Nephron (organoid): ENCODE measurements at regions not wholly inside any gene's neighbourhood (a gene's known extent, or its start where the extent isn't known, plus 50 kb on each side); places are given as distances from the start of the nearest gene placed in this dataset.

Experiments used
- H3K27ac Mint-ChIP-seq, 3 experiments: 2 replicates each; pipeline ENCODE4 v1.8.0; 2020; ENCODE audit warnings: mixed read lengths in 3 of 3, mild to moderate bottlenecking in 2 of 3, moderate library complexity in 1 of 3
- H3K27me3 Mint-ChIP-seq: 2 replicates; pipeline ENCODE4 v1.8.0; 2021; ENCODE audit warnings: low read depth, mild to moderate bottlenecking, moderate library complexity, mixed read lengths
- H3K36me3 Mint-ChIP-seq: 2 replicates; pipeline ENCODE4 v1.8.0; 2020; ENCODE audit warnings: low read depth, mixed read lengths
- H3K4me1 Mint-ChIP-seq: 2 replicates; pipeline ENCODE4 v1.8.0; 2020; ENCODE audit warnings: mixed read lengths
- H3K4me3 Mint-ChIP-seq, 3 experiments: 2 replicates each; pipeline ENCODE4 v1.8.0; 2020; ENCODE audit warnings: mild to moderate bottlenecking in 3 of 3, mixed read lengths in 3 of 3, moderate library complexity in 2 of 3
- H3K9me3 Mint-ChIP-seq: 2 replicates; pipeline ENCODE4 v1.8.0; 2020; ENCODE audit warnings: mixed read lengths
- TF ChIP-seq, protein P1 (sequence below), 3 experiments: fragments of 200-600 bp; sonication (generic); IDR thresholded peaks; one replicate each; pipeline ENCODE4 v1.5.0; 2021; ENCODE audit warnings: antibody characterized with exemption in 3 of 3; ENCODE audit not compliant: unreplicated experiment in 3 of 3

DNA sequence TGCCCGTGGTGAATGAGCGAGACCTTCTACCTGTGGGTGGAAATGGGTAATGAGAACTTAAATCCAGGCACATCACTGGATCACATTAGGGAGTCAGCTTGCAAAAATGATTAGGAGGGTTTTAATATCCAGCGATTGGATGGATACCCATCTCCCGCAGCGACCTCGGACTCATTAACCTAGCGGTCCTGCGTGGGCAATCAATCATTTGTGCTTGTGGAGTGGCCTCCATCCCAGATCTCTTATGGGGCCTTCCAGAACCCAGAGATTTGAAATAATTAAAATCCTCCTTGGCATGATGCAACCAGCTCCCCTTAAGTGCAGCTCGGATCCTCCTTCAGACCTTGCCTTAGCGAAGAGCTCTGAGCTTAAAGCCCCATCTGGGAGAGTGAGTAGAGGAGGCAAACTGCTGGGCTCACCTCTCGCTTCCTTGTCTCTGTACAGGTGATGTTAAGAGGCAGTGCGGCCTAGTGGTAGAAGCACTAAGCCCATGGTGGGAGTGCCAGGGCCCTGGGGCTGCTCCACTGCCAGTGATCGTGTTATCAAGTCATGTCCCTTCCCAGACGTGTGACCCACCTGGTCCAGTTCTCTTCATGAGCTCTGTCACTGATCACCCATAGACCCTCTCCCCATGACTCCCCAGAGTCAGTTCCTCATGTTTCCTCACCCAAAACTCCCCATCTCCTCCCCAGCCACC, 285.2 kb upstream of the TLE3 start:
- TF ChIP-seq, protein P1, sequence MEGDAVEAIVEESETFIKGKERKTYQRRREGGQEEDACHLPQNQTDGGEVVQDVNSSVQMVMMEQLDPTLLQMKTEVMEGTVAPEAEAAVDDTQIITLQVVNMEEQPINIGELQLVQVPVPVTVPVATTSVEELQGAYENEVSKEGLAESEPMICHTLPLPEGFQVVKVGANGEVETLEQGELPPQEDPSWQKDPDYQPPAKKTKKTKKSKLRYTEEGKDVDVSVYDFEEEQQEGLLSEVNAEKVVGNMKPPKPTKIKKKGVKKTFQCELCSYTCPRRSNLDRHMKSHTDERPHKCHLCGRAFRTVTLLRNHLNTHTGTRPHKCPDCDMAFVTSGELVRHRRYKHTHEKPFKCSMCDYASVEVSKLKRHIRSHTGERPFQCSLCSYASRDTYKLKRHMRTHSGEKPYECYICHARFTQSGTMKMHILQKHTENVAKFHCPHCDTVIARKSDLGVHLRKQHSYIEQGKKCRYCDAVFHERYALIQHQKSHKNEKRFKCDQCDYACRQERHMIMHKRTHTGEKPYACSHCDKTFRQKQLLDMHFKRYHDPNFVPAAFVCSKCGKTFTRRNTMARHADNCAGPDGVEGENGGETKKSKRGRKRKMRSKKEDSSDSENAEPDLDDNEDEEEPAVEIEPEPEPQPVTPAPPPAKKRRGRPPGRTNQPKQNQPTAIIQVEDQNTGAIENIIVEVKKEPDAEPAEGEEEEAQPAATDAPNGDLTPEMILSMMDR (IDR thresholded peaks at IDR 0.05; ENCODE audit: unreplicated experiment in 3 of 3) = no peak
- Mint-ChIP-seq H3K36me3 (peaks cover 4% of the 10 kb centered on the region), H3K4me1 (peaks cover 24% of the 10 kb centered on the region), H3K4me3 (no peak overlapping the region), H3K27me3 (peaks cover 40% of the 10 kb centered on the region), H3K9me3 (peaks cover 9% of the 10 kb centered on the region), H3K27ac (no peak overlapping the region)

DNA sequence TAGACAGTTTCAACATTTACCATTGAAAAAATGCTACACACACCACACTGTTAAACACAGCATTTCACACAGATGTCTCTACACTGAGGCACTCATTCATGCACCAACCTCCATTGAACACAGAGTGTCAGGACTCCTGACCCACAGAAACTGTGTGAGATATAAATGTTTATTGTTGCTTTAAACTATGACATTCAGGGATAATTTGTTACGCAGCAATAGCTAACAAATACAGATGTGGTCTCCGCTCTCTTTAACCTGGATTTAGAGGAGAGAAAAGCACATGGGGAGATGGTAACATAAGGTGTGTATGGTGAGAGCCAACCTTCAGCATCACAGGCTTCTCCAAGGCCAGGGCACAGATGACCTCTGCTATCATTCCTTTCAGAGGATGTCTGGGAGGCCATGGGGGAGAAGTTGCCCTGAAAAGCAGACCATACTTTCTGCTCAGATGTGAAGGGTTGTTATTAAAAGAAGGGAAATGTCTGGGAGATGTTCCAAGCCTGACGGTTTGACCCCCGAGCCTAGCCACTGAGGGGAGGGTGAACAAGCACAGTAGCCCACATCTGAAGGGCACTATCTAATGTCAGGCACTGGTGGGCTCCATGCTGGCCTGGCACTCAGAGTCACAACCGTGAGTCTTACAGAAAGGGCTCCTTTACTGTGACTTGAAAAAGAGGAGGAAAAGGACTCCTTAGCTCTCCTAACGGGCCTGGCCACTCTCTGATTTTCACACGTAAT, 284.5 kb upstream of the TLE3 start:
- no peak overlapping the region for H3K27ac Mint-ChIP-seq
- H3K27me3 Mint-ChIP-seq = peaks cover 47% of the 10 kb centered on the region
- H3K4me3 Mint-ChIP-seq = no peak overlapping the region
- H3K4me1 Mint-ChIP-seq = peaks cover 31% of the 10 kb centered on the region
- peaks cover 4% of the 10 kb centered on the region for H3K36me3 Mint-ChIP-seq
- TF ChIP-seq, protein P1 (IDR thresholded peaks at IDR 0.05; ENCODE audit: unreplicated experiment in 3 of 3) = no peak
- H3K9me3 Mint-ChIP-seq = peaks cover 9% of the 10 kb centered on the region

DNA sequence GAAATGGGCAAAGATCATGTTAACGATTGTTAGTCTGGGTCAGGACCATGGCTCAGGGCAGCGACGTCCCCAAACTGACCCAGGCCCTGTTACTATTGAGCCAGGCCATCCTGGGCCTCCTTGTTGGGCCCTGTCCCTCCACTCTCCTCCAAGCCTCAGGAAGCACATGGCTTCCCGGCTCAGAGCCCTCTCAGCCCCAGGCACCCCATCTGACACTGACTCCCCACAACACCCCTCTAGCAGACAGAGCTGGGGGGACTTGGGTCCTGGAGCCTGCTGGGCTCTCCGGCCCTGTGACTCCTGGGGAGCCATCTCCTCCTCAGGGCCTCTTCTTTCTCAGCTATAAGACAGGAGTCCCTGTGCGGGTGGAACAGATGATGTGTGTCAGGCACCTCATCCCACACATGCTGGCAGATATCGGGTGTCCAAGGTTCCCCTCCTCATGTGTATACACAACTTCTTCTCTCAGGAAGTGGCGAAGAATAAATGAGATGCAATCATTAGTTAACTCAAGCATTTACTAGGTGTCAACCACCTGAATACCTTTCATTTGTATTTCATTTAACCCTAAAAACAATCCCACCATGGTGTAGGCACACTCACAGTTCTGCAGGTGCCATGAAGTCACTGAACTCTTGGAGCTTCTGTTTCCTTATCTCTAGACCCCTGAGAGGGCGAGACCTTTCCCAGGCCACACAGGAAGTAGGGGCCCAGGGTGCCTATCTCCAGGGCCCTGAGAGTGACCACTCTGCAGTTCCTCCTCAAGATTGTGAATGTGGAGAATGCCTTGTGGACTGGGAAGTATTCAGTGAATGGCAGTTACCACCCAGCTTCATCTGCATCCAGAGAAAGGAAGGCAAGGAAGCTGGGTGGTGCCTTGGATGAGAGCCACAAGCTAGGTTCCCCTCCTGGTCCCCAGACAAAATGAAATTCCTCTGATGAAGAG, 282.5 kb upstream of the TLE3 start:
- Mint-ChIP-seq H3K27me3 (peaks cover 64% of the 10 kb centered on the region), H3K27ac (no peak overlapping the region), H3K36me3 (peaks cover 4% of the 10 kb centered on the region), H3K4me1 (peaks cover 36% of the 10 kb centered on the region), H3K4me3 (no peak overlapping the region), H3K9me3 (peaks cover 9% of the 10 kb centered on the region)
- TF ChIP-seq, protein P1 (IDR thresholded peaks at IDR 0.05; ENCODE audit: unreplicated experiment in 3 of 3) = no peak

DNA sequence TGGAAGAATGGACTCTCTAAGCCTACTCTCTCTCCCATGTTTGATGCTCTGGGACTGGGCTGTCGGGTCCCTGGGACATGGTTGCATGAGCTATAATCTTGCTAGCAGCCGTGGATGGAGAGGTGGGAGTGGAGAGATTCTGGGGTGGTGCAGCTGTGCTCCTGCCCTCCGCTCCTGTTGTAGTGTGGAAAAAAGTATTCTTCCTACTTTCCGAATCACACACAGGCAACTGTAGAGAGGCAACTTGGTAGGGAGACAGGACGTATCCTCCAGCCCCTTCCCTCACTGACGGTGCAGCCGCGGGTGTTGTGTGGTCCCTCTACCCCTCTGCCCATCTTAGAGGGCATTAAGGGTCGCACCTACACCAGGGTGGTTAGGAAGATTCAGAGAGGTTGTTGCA, 281.4 kb upstream of the TLE3 start:
- Mint-ChIP-seq H3K9me3 (peaks cover 10% of the 10 kb centered on the region), H3K36me3 (peaks cover 4% of the 10 kb centered on the region), H3K4me3 (no peak overlapping the region), H3K27ac (no peak overlapping the region), H3K27me3 (peaks cover 73% of the 10 kb centered on the region), H3K4me1 (peaks cover 35% of the 10 kb centered on the region)
- TF ChIP-seq, protein P1 (IDR thresholded peaks at IDR 0.05; ENCODE audit: unreplicated experiment in 3 of 3) = no peak

DNA sequence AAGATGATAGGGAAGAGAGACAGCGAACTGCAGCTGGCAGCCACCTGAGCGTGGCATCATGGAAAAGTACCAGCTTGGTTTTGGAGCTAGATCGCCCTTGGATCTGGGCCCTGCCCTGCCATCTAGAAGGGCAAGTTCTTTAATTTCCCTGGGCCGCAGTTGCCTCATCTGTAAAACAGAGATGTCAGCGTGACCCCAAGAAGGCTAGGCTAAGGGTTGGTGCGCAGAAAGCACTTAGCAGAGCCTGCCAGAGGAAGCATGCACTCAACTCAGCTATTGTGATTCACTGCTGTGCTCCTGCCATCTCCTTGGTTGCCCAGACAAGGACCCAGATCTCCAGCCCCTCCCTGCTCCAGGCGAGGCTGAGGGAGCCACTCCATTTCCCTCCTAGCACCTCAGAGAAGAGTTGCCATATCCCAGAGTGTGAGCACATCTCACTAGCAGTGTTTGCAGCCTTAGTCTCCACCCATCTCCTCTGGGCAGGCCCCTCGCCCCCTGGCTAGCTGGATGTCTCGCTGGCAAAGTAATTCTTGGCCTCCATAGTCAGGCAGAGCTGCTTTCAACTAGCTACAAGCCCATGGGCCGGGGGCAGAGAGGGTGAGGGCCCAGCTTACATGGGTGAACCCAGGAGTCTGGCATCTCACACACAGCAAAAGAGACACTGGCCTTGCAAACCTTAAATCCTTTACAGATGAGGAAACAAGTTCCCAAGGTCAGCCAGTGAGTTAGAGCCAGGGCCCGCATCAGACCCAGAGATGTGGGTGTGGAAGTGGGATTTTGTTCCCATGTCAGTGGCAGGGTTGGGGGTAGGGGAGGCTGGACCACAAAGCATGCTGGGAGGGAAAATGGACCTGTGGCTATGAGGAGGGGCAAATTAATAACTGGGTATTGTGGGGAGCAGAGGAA, 280.7 kb upstream of the TLE3 start:
- peaks cover 28% of the 10 kb centered on the region for H3K4me1 Mint-ChIP-seq
- peaks cover 3% of the 10 kb centered on the region for H3K36me3 Mint-ChIP-seq
- peaks cover 72% of the 10 kb centered on the region for H3K27me3 Mint-ChIP-seq
- TF ChIP-seq, protein P1 (IDR thresholded peaks at IDR 0.05; ENCODE audit: unreplicated experiment in 3 of 3) = no peak
- H3K9me3 Mint-ChIP-seq = peaks cover 15% of the 10 kb centered on the region
- no peak overlapping the region for H3K27ac Mint-ChIP-seq
- no peak overlapping the region for H3K4me3 Mint-ChIP-seq
